HepG2 (cell line): ENCODE measurements at regions not wholly inside any gene's neighbourhood (a gene's known extent, or its start where the extent isn't known, plus 50 kb on each side); places are given as distances from the start of the nearest gene placed in this dataset.

Experiments
- ASH2L ChIP-seq: fragments of 300-600, 200-600 bp; sonication (generic); IDR thresholded peaks from 2 replicates; pipeline ENCODE4 v1.7.0; 2017; ENCODE audit warnings: low read depth, mild to moderate bottlenecking, moderate library complexity, mixed read lengths, low read length; ENCODE audit not compliant: insufficient read length
- CTCF ChIP-seq: sonication (generic); formaldehyde crosslinking; IDR thresholded peaks from 2 replicates; pipeline ENCODE4 v1.5.0; 2020; ENCODE audit warnings: mild to moderate bottlenecking, missing genetic modification reagents, moderate library complexity
- DNMT1 ChIP-seq: sonication (generic); formaldehyde crosslinking; IDR thresholded peaks from 2 replicates; pipeline ENCODE4 v1.5.1; 2020; ENCODE audit warnings: mild to moderate bottlenecking, missing genetic modification reagents
- MEIS1 ChIP-seq: sonication (generic); formaldehyde crosslinking; IDR thresholded peaks from 2 replicates; pipeline ENCODE4 v1.9.0; 2021; ENCODE audit warnings: mild to moderate bottlenecking, missing genetic modification reagents, moderate library complexity, borderline replicate concordance
- TF ChIP-seq, protein P1 (sequence below): sonication (generic); formaldehyde crosslinking; IDR thresholded peaks from 2 replicates; pipeline ENCODE4 v1.8.1; 2023; ENCODE audit warnings: missing genetic modification reagents, inconsistent platforms, borderline replicate concordance

DNA sequence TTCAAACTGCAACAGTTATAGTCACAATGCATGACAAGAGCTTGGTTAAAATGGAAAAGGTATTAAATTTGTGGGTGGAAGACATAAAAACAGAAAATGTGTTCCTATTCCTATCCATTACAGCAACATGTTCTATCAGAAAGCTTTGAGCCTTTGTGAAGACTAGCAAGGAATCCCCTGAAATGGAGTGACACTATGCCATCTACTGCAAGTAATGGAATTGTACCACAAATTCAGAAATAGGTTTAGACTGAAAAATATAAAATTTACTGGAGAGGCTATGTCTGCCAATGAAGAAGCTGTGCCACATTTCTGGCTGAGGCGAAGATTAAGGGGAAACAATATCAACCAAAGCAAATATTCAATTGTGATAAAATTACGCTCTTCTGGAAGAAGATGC is 247.9 kb downstream of the ADAM29 start:
- TF ChIP-seq ASH2L, result no peak
- TF ChIP-seq, protein P1, sequence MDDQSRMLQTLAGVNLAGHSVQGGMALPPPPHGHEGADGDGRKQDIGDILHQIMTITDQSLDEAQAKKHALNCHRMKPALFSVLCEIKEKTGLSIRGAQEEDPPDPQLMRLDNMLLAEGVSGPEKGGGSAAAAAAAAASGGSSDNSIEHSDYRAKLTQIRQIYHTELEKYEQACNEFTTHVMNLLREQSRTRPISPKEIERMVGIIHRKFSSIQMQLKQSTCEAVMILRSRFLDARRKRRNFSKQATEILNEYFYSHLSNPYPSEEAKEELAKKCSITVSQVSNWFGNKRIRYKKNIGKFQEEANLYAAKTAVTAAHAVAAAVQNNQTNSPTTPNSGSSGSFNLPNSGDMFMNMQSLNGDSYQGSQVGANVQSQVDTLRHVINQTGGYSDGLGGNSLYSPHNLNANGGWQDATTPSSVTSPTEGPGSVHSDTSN (CRISPR knock-in tag), result no peak
- no peak for TF ChIP-seq CTCF
- no peak for TF ChIP-seq DNMT1
- no peak for TF ChIP-seq MEIS1 (CRISPR knock-in tag)
